G401.6 (cell line): ENCODE measurements at regions not wholly inside any gene's neighbourhood (a gene's known extent, or its start where the extent isn't known, plus 50 kb on each side); places are given as distances from the start of the nearest gene placed in this dataset.
"Not testable (repeated sequence)": the region's sequence is repeated elsewhere in the genome, so short reads cannot be mapped to it uniquely, and the experiment has no call there.

ENCODE experiments used
- FAIRE-seq: peaks from 2 replicates; lab custom pipeline; 2012; peaks lifted over from hg19 to GRCh38; lab: Jason Lieb, UNC

DNA sequence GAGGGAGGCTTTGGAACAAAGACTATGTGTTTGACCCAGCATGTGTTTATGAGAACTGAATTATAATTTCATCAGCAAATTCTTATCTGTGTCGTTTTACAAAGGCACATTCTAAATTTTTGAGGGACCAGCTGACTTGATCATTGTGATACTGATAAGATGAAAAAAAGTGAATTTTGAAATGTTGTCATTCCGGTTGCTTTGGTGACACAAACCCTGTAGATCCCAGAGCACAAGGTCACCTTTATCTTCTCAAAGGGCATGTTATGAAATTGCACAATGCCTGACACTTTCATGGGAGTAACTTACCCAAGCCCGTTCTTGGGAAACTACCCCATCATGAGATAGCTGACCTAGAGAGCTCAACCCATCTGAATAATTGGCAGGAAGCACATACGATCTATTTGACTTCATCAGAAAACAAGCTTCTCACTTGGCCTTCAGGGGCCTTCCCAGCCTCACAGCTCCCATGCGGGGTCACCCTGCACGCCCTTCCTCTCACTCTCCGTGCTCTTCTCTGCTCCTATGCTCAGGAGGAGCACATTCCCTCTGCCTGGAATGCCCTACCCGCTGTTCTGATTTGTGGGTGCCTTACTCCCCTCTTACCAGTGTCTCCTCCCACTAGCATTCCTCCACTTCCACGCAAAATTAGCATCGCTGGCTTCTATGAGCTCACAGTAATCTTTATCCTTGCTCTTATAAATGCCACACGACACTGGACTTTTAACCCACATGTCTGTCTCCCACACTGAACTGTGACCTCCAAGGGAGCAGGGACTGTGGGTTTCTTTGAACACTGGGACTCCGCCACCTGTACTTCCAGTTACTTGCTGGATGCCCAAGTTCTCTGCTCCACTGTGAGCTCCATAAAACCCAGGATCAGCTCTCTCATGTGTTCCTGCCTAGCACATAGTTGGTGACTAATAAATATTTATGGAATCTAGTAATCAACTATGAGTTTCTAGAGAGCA lies 555.8 kb upstream of the ID2 start:
- no peak for FAIRE-seq

DNA sequence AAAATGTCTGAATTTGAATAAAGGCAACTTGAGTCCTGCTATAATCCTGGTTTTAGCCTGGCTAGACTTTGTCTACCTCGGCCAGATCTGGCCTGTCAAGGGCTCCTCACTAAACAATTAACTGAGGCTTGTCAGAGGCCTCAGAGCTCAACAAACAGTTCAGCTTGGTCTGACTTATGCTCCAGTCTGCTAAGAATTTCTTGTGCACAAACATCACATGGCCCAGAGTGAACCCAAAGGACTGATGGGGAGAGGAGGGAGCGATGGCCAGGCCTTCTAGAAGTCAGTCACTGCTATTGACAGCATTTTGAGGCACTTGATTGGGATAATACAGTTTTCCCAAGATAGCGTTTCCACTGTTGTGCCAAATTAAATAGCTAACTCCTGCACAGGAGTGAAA lies 555.1 kb upstream of the ID2 start:
- no peak for FAIRE-seq

- not testable (repeated sequence) for FAIRE-seq
Measured at GRCh38 chr2:8131423-8131822, 550.4 kb upstream of the ID2 start.

GRCh38 chr2:8132351-8132831 lies 549.5 kb upstream of the ID2 start:
- no peak for FAIRE-seq

DNA sequence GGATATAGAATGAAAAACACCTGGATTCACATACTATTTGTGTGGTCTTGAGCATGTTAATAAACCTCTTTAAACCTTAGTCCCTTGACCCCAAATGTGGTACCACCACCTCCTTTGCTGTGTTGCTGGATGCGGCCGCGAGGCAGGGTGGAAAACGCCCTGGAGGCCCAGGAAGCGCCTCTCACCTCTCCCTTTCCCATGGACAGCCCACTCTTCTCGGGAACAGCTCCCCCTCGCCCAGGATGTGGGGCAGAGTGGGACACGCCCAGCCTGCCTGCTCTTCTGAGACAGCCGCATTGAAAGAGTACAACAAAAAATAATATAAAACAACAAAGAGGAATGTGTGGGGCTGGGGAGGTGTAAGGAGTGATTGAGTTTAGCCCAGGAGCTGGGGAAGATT lies 549.0 kb upstream of the ID2 start:
- FAIRE-seq = no peak

DNA sequence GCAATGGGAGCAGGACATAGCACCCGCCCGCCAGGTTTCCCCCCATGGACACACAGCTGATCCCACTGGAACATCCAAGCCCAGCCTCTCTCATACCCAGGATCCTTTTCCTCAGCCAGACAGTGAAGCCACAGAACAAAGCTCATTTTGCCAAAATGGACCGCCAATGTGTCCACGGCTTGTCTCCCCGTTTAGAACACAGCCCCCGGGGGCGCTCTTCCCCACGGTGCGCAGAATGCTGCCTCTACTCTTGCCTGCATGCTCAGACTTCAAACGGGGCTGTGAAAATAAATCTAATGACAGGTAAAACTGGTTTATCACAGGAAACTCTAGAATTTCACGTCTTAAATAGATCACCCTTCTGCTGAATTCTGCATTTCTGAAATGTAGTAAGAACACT lies 548.5 kb upstream of the ID2 start:
- no peak for FAIRE-seq

- FAIRE-seq = no peak
Measured at GRCh38 chr2:8133913-8134472, 547.9 kb upstream of the ID2 start.

DNA sequence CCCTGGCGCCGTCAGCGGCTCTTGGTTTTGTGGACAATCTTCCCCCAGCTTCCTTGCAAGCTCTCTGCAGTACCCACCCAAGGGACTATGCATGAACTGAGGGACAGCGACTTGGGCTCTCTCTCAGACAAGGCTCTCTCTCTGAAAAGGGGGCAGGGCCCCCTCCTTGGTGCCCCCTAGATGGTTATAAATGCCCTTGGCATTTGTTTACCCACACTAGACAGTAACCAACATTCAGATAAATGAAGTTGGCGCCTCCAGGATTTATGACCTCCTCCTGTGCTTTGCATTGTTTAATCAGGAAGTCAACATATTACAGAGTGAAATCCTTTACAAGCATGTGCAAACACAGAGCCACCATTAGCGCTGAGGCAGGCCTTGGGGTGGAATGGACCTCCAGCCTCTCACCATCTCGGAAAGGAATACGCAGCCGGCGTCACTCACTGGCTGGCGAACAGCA lies 547.4 kb upstream of the ID2 start:
- no peak for FAIRE-seq

GRCh38 chr2:8134985-8135682 lies 546.7 kb upstream of the ID2 start:
- no peak for FAIRE-seq

- FAIRE-seq = no peak
Measured at GRCh38 chr2:8137801-8138200, 544.1 kb upstream of the ID2 start.

DNA sequence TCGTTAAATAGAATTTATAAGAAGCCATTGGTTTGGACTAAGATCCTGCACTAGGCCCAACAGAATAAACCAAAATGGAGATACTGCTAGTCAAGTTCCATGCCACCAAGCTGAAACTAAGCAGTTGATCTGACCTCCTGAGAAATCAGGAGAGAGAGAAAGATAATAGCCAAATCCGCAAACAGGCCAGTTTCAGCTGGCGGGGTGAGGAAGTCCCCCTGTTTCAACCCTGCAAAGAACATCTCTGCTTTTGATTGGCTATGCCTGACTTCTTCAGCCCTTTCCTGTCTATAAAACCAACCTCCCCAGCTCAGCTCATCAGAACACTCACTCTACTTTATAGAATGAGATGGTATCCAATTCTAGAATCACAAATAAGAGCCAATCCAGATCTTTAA lies 543.3 kb upstream of the ID2 start:
- FAIRE-seq = no peak

GRCh38 chr2:8138923-8139667 lies 542.8 kb upstream of the ID2 start:
- FAIRE-seq = no peak

DNA sequence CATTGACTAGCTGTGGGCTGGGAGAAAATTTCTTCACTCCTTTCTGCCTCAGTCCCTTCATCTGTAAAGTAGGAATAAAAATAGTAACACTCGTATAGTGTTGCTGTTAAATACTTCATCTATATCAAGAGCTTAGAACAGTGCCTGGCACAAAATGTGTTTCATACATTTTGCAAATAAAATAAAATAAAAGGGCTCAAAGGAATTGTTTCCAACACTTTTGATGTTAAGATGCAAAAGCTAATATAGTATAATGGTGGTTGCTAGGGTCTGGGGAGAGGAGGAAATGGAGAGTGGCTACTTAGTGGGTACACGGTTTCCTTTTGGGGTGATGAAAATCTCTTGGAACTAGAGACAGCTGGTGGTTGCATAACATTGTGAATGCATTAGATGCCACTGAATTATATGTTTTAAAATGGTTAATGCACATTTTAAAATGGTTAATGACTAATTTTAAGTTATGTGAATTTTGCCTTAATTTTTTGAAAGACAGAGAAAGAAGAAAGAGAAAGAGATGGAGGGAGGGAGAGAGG lies 542.1 kb upstream of the ID2 start:
- FAIRE-seq = no peak

GRCh38 chr2:8141079-8141707 lies 540.7 kb upstream of the ID2 start:
- no peak for FAIRE-seq

- FAIRE-seq = no peak
Measured at GRCh38 chr2:8141780-8142179, 540.1 kb upstream of the ID2 start.

GRCh38 chr2:8142461-8142860 lies 539.4 kb upstream of the ID2 start:
- no peak for FAIRE-seq

- no peak for FAIRE-seq
Measured at GRCh38 chr2:8144131-8144631, 537.7 kb upstream of the ID2 start.

GRCh38 chr2:8144785-8145184 lies 537.1 kb upstream of the ID2 start:
- no peak for FAIRE-seq

GRCh38 chr2:8145375-8145774 lies 536.5 kb upstream of the ID2 start:
- not testable (repeated sequence) for FAIRE-seq

- no peak for FAIRE-seq
Measured at GRCh38 chr2:8146132-8147005, 535.5 kb upstream of the ID2 start.
